Adrenal gland (tissue), 9 donors: ENCODE measurements at regions not wholly inside any gene's neighbourhood (a gene's known extent, or its start where the extent isn't known, plus 50 kb on each side); places are given as distances from the start of the nearest gene placed in this dataset.

Experiments
- DNase-seq, 7 donors: peaks; one replicate each; pipeline ENCODE4 v3.0.0-alpha.2; 2019 to 2020
- H3K27ac ChIP-seq, 5 donors: fragments of 200-600 bp; sonication (generic) in 4 of 5; 1 replicate in 3 of 5; 2 replicates in 2 of 5; pipeline versions ENCODE4 v1.5.1 to v1.8.0; 2016 to 2020; ENCODE audit warnings: mild to moderate bottlenecking in 1 of 5
- H3K27me3 ChIP-seq: fragments of 200-600 bp; 2 replicates; pipeline ENCODE4 v1.8.0; 2021
- H3K36me3 ChIP-seq, 2 donors: fragments of 200-600 bp; replicated peaks in 1 of 2; 1 replicate in 1 of 2; 2 replicates in 1 of 2; pipeline versions ENCODE4 v1.5.1 to v1.8.0; 2018 to 2022
- H3K4me1 ChIP-seq, 2 donors: fragments of 200-600 bp; replicated peaks in 1 of 2; 1 replicate in 1 of 2; 2 replicates in 1 of 2; pipeline versions ENCODE4 v1.5.1 to v1.8.0; 2018 to 2021
- H3K4me3 ChIP-seq, 4 donors: fragments of 200-600 bp; sonication (generic) in 3 of 4; one replicate each; pipeline ENCODE4 v1.5.1; 2016 to 2018
- H3K9me3 ChIP-seq, 3 donors: fragments of 200-600 bp; sonication (generic) in 1 of 3; replicated peaks in 1 of 3; 1 replicate in 2 of 3; 2 replicates in 1 of 3; pipeline versions ENCODE4 v1.5.1 to v1.8.0; 2016 to 2021
- CTCF ChIP-seq, 6 experiments: fragments of 450-650 bp in 4 of 6; fragments of 200-600 bp in 2 of 6; sonication (generic) in 1 of 6; IDR thresholded peaks; 1 replicate in 5 of 6; 2 replicates in 1 of 6; pipeline versions ENCODE4 v1.5.1 to v1.8.0; 2016 to 2021; ENCODE audit warnings: antibody characterized with exemption in 6 of 6, mild to moderate bottlenecking in 2 of 6, moderate library complexity in 1 of 6
- POLR2A ChIP-seq, 2 donors: fragments of 450-650 bp; IDR thresholded peaks; one replicate each; pipeline ENCODE4 v1.6.1; 2017; ENCODE audit warnings: antibody characterized with exemption in 2 of 2, mild to moderate bottlenecking in 2 of 2, moderate library complexity in 1 of 2
- WGBS, 4 donors: extraction: QIAGEN DNeasy Blood & Tissue Kit in 2 of 4; methylation state at CpG; one replicate each; pipeline versions ENCODE4 v1.1.5 to v1.1.7; 2013 to 2017; 5-methylcytosine and 5-hydroxymethylcytosine counted together
- intact Hi-C, 2 donors: fragments of 100-400 bp; cut with DNase I; formaldehyde crosslinking; loops; one replicate each; pipeline versions ENCODE4 v1.14.1 to v1.15.0; 2022 to 2023
- donor health status: healthy with polysubstance abuse.
- donor health status: Bipolar disorder and iron deficiency.
- donor health status: DM: yes; HTN: yes; CAD: no.
- donor health status: DM: no; HTN: no; CAD: no.
- donor health status: DM: no; HTN: no; CAD: no.

DNA sequence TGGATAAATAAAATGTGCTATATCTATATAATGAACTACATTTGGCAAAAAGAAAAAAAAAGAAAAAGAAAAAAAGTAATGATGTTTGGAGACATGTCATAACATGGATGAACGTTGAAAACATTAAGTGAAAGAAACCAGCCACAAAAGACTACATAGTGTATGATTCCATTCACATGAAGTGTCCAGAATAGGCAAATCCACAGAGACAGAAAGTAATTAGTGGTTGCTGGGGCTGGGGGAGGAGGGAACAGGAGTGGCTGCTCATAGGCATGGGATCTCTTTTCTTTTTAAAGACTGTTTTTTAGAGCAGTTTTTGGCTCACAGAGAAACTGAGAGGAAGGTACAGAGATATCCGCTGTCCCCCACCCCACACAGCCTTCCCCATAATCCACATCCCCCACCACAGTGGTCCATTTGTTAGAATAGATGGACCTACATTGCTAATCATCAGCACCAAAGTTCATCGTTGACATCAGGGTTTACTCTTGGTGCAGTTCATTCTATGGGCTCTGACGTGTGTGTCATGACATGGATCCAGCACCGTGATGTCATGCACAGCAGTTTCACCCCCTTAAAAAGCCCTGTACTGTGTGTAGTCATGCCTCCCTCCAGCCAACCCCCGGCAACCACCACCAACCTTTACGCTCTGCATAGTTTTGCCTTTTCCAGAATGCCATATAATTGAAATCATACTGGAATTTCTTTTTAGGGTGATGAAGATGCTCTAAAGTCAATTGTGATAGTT, 240.9 kb upstream of the RREB1 start:
- Histone ChIP-seq H3K36me3 (no peaks in the 10 kb centered on the region), H3K4me1 (no peaks in the 10 kb centered on the region), H3K27ac (no peak overlapping the region), H3K27me3 (no peaks in the 10 kb centered on the region), H3K4me3 (no peak overlapping the region), H3K9me3 (no peaks in the 10 kb centered on the region)
- TF ChIP-seq POLR2A (IDR thresholded peaks at IDR 0.05) (no peak), CTCF (IDR thresholded peaks at IDR 0.05) (no peak)
- WGBS, 4 donors, result 89 to 91% (median 90%) methylated on average over 7 of the region's 7 CpGs
- no peak for DNase-seq
- intact Hi-C loops, result no loop called here

- WGBS, 4 donors, result 82 to 92% (median 90%) methylated on average over 4 of the region's 4 CpGs
- peaks cover 0 to under 1% of the 10 kb centered on the region in 2 donors for H3K4me1 ChIP-seq
- H3K4me3 ChIP-seq, result no peak overlapping the region
- H3K36me3 ChIP-seq, result no peaks in the 10 kb centered on the region
- TF ChIP-seq CTCF (IDR thresholded peaks at IDR 0.05) (no peak), POLR2A (IDR thresholded peaks at IDR 0.05) (no peak)
- no peak overlapping the region for H3K27ac ChIP-seq
- no peaks in the 10 kb centered on the region for H3K9me3 ChIP-seq
- no peaks in the 10 kb centered on the region for H3K27me3 ChIP-seq
- no peak for DNase-seq
- intact Hi-C loops, result no loop called here
Measured at GRCh38 chr6:6867404-6867799, 240.4 kb upstream of the RREB1 start.

DNA sequence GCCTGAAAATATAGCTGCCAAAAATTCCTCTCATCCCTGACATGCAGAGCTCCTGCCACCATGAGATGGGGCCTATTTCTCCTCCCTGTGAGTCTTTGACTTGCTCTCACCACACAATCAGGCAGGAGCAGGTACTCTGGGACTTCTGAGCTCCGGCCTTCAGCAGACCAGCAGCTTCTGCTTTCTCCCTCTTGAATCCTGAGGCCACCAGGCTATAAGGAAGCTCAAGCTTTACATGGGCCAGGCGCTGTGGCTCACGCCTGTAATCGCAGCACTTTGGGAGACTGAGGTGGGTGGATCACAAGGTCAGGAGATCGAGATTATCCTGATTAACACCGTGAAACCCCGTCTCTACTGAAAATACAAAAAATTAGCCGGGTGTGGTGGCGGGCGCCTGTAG, 238.7 kb upstream of the RREB1 start:
- H3K27me3 ChIP-seq, result no peaks in the 10 kb centered on the region
- H3K4me3 ChIP-seq, result no peak overlapping the region
- H3K4me1 ChIP-seq, result peaks cover 8 to 10% of the 10 kb centered on the region in 2 donors
- no peaks in the 10 kb centered on the region for H3K9me3 ChIP-seq
- 92 to 94% (median 93%) methylated on average over 10 of the region's 10 CpGs for WGBS, 4 donors
- no peaks in the 10 kb centered on the region for H3K36me3 ChIP-seq
- H3K27ac ChIP-seq, result no peak overlapping the region
- intact Hi-C loops, result no loop called here
- TF ChIP-seq POLR2A (IDR thresholded peaks at IDR 0.05), result no peak
- no peak for TF ChIP-seq CTCF (IDR thresholded peaks at IDR 0.05)
- DNase-seq, result no peak

GRCh38 chr6:6870921-6871320, 236.8 kb upstream of the RREB1 start:
- intact Hi-C loops, result no loop called here
- Histone ChIP-seq H3K27ac (no peak overlapping the region), H3K4me1 (peaks cover 8 to 15% of the 10 kb centered on the region in 2 donors), H3K9me3 (no peaks in the 10 kb centered on the region), H3K27me3 (no peaks in the 10 kb centered on the region), H3K4me3 (no peak overlapping the region), H3K36me3 (no peaks in the 10 kb centered on the region)
- DNase-seq, result no peak
- WGBS, 4 donors, result 73 to 88% (median 84%) methylated on average over 5 of the region's 5 CpGs
- no peak for TF ChIP-seq POLR2A (IDR thresholded peaks at IDR 0.05)
- TF ChIP-seq CTCF (IDR thresholded peaks at IDR 0.05), result no peak
